ENCODE measurements at regions not wholly inside any gene's neighbourhood (a gene's known extent, or its start where the extent isn't known, plus 50 kb on each side); places are given as distances from the start of the nearest gene placed in this dataset.

GRCh38 chr6:142537612-142538478, 236.0 kb downstream of the ADGRG6 start:
- Histone ChIP-seq H3K9ac (ENCODE audit: low read length) (no peak overlapping the region), H3K4me1 (ENCODE audit: control insufficient read depth in 2 of 2, insufficient read depth in 2 of 2, low read length in 2 of 2) (no peaks in the 10 kb centered on the region), H3K9me3 (ENCODE audit: control extremely low read depth in 1 of 3, control insufficient read depth in 2 of 3, insufficient read depth in 1 of 3, low read length in 2 of 3) (peaks cover 0 to 22% (median 20%) of the 10 kb centered on the region in 3 donors), H3K36me3 (replicated peaks in 1 of 2; ENCODE audit: control extremely low read depth in 1 of 2, control insufficient read depth in 1 of 2, extremely low read depth in 1 of 2, insufficient read depth in 2 of 2, low read length in 1 of 2) (no peaks in the 10 kb centered on the region), H3K4me2 (replicated peaks; ENCODE audit: low read depth, low read length, poor library complexity, severe bottlenecking) (no peak overlapping the region), H3K27me3 (replicated peaks in 1 of 4; ENCODE audit: control extremely low read depth in 1 of 4, control insufficient read depth in 3 of 4, insufficient read depth in 4 of 4, low read length in 3 of 4) (peaks cover 0 to 5% (median 0%) of the 10 kb centered on the region in 4 experiments), H3K4me3 (ENCODE audit: control extremely low read depth in 1 of 5, extremely low read depth in 1 of 5, insufficient read depth in 1 of 5, low read depth in 2 of 5, low read length in 4 of 5) (no peak overlapping the region), H4K20me1 (ENCODE audit: control insufficient read depth, insufficient read depth, low read length, poor library complexity, severe bottlenecking) (no peaks in the 10 kb centered on the region), H3K27ac (ENCODE audit: low read length in 2 of 2) (no peak overlapping the region), H3K79me2 (ENCODE audit: control insufficient read depth, insufficient read depth, low read length) (no peaks in the 10 kb centered on the region), H2AFZ (ENCODE audit: insufficient read depth, low read depth, low read length, poor library complexity, severe bottlenecking) (no peak overlapping the region)
- Mint-ChIP-seq H3K4me3 (no peak overlapping the region), H3K9me3 (ENCODE audit: insufficient read depth) (peaks cover 2% of the 10 kb centered on the region), H3K4me1 (no peaks in the 10 kb centered on the region), H3K27me3 (no peaks in the 10 kb centered on the region), H3K27ac (no peak overlapping the region)
- 85% methylated on average over 7 of the region's 11 CpGs for WGBS (ENCODE audit: insufficient coverage)
- TF ChIP-seq EZH2 (IDR thresholded peaks at IDR 0.05; ENCODE audit: borderline replicate concordance, insufficient read depth, low read depth, low read length, poor library complexity, severe bottlenecking), result no peak
- TF ChIP-seq, protein P1, sequence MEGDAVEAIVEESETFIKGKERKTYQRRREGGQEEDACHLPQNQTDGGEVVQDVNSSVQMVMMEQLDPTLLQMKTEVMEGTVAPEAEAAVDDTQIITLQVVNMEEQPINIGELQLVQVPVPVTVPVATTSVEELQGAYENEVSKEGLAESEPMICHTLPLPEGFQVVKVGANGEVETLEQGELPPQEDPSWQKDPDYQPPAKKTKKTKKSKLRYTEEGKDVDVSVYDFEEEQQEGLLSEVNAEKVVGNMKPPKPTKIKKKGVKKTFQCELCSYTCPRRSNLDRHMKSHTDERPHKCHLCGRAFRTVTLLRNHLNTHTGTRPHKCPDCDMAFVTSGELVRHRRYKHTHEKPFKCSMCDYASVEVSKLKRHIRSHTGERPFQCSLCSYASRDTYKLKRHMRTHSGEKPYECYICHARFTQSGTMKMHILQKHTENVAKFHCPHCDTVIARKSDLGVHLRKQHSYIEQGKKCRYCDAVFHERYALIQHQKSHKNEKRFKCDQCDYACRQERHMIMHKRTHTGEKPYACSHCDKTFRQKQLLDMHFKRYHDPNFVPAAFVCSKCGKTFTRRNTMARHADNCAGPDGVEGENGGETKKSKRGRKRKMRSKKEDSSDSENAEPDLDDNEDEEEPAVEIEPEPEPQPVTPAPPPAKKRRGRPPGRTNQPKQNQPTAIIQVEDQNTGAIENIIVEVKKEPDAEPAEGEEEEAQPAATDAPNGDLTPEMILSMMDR (IDR thresholded peaks at IDR 0.05), result no peak
- intact Hi-C loops (cut with micrococcal nuclease), result no loop called here
- CTCF ChIA-PET, result no interaction called here
- DNase-seq, result no peak
- POLR2A ChIA-PET, result no interaction called here
- no peak for ATAC-seq (ENCODE audit: low read depth)

GRCh38 chr6:142542704-142543233, 241.0 kb downstream of the ADGRG6 start:
- H3K27me3 ChIP-seq (replicated peaks in 1 of 4; ENCODE audit: control extremely low read depth in 1 of 4, control insufficient read depth in 3 of 4, insufficient read depth in 4 of 4, low read length in 3 of 4), result peaks cover 0 to 8% (median 0%) of the 10 kb centered on the region in 4 experiments
- 93% methylated on average over 7 of the region's 14 CpGs for WGBS (ENCODE audit: insufficient coverage)
- Mint-ChIP-seq H3K27me3 (peaks cover 6% of the 10 kb centered on the region), H3K9me3 (ENCODE audit: insufficient read depth) (no peaks in the 10 kb centered on the region), H3K4me1 (no peaks in the 10 kb centered on the region), H3K27ac (no peak overlapping the region), H3K4me3 (no peak overlapping the region)
- peaks cover 0 to 5% (median 0%) of the 10 kb centered on the region in 3 donors for H3K9me3 ChIP-seq (ENCODE audit: control extremely low read depth in 1 of 3, control insufficient read depth in 2 of 3, insufficient read depth in 1 of 3, low read length in 2 of 3)
- intact Hi-C loops (cut with micrococcal nuclease), result no loop called here
- H4K20me1 ChIP-seq (ENCODE audit: control insufficient read depth, insufficient read depth, low read length, poor library complexity, severe bottlenecking), result no peaks in the 10 kb centered on the region
- TF ChIP-seq, protein P1 (IDR thresholded peaks at IDR 0.05), result no peak
- no peak for TF ChIP-seq EZH2 (IDR thresholded peaks at IDR 0.05; ENCODE audit: borderline replicate concordance, insufficient read depth, low read depth, low read length, poor library complexity, severe bottlenecking)
- no peak overlapping the region for H3K9ac ChIP-seq (ENCODE audit: low read length)
- ATAC-seq (ENCODE audit: low read depth) (no peak), DNase-seq (no peak)
- no peak overlapping the region for H3K27ac ChIP-seq (ENCODE audit: low read length in 2 of 2)
- no peak overlapping the region for H2AFZ ChIP-seq (ENCODE audit: insufficient read depth, low read depth, low read length, poor library complexity, severe bottlenecking)
- H3K36me3 ChIP-seq (replicated peaks in 1 of 2; ENCODE audit: control extremely low read depth in 1 of 2, control insufficient read depth in 1 of 2, extremely low read depth in 1 of 2, insufficient read depth in 2 of 2, low read length in 1 of 2), result no peaks in the 10 kb centered on the region
- CTCF ChIA-PET, result no interaction called here
- POLR2A ChIA-PET, result no interaction called here
- H3K4me2 ChIP-seq (replicated peaks; ENCODE audit: low read depth, low read length, poor library complexity, severe bottlenecking), result no peak overlapping the region
- no peaks in the 10 kb centered on the region for H3K79me2 ChIP-seq (ENCODE audit: control insufficient read depth, insufficient read depth, low read length)
- no peak overlapping the region for H3K4me3 ChIP-seq (ENCODE audit: control extremely low read depth in 1 of 5, extremely low read depth in 1 of 5, insufficient read depth in 1 of 5, low read depth in 2 of 5, low read length in 4 of 5)
- no peaks in the 10 kb centered on the region for H3K4me1 ChIP-seq (ENCODE audit: control insufficient read depth in 2 of 2, insufficient read depth in 2 of 2, low read length in 2 of 2)
